ENCODE measurements at regions not wholly inside any gene's neighbourhood (a gene's known extent, or its start where the extent isn't known, plus 50 kb on each side); places are given as distances from the start of the nearest gene placed in this dataset.

- Histone ChIP-seq H3K27ac (ENCODE audit: low read depth in 1 of 2, low read length in 1 of 2) (no peak overlapping the region), H3K9ac (ENCODE audit: insufficient read depth in 1 of 2, low read length in 2 of 2) (no peak overlapping the region), H3K36me3 (ENCODE audit: control insufficient read depth in 4 of 4, insufficient read depth in 4 of 4, low read length in 4 of 4) (no peaks in the 10 kb centered on the region), H3K9me3 (ENCODE audit: control insufficient read depth in 4 of 4, insufficient read depth in 3 of 4, low read length in 3 of 4) (peaks cover 0 to 2% (median 0%) of the 10 kb centered on the region in 4 donors), H3K4me1 (ENCODE audit: control insufficient read depth in 5 of 5, insufficient read depth in 5 of 5, low read length in 5 of 5) (peaks cover 0 to 1% (median 0%) of the 10 kb centered on the region in 5 donors), H3K4me3 (no peak overlapping the region), H3K27me3 (ENCODE audit: control insufficient read depth in 3 of 3, insufficient read depth in 3 of 3, low read length in 2 of 3) (no peaks in the 10 kb centered on the region)
- no peak for TF ChIP-seq CTCF (IDR thresholded peaks at IDR 0.05; ENCODE audit: control extremely low read depth, extremely low read depth)
- ATAC-seq (ENCODE audit: insufficient read depth, low FRiP score) = no peak
- WGBS, 2 donors = 24 to 43% methylated on average over 15 of the region's 15 CpGs
- DNase-seq = no peak
These were observed 143.8 kb upstream of the ZNF507 start for GRCh38 chr19:32201636-32202051.

GRCh38 chr19:32202244-32202643 lies 143.2 kb upstream of the ZNF507 start:
- no peak for DNase-seq
- Histone ChIP-seq H3K4me1 (ENCODE audit: control insufficient read depth in 5 of 5, insufficient read depth in 5 of 5, low read length in 5 of 5) (peaks cover 0 to 1% (median 0%) of the 10 kb centered on the region in 5 donors), H3K27me3 (ENCODE audit: control insufficient read depth in 3 of 3, insufficient read depth in 3 of 3, low read length in 2 of 3) (no peaks in the 10 kb centered on the region), H3K36me3 (ENCODE audit: control insufficient read depth in 4 of 4, insufficient read depth in 4 of 4, low read length in 4 of 4) (no peaks in the 10 kb centered on the region), H3K27ac (ENCODE audit: low read depth in 1 of 2, low read length in 1 of 2) (no peak overlapping the region), H3K4me3 (no peak overlapping the region), H3K9ac (ENCODE audit: insufficient read depth in 1 of 2, low read length in 2 of 2) (no peak overlapping the region), H3K9me3 (ENCODE audit: control insufficient read depth in 4 of 4, insufficient read depth in 3 of 4, low read length in 3 of 4) (peaks cover 0 to 2% (median 0%) of the 10 kb centered on the region in 4 donors)
- TF ChIP-seq CTCF (IDR thresholded peaks at IDR 0.05; ENCODE audit: control extremely low read depth, extremely low read depth) = no peak
- 92 to 93% methylated on average over 5 of the region's 5 CpGs for WGBS, 2 donors
- ATAC-seq (ENCODE audit: insufficient read depth, low FRiP score) = no peak

GRCh38 chr19:32203161-32203560 lies 142.2 kb upstream of the ZNF507 start:
- Histone ChIP-seq H3K9me3 (ENCODE audit: control insufficient read depth in 4 of 4, insufficient read depth in 3 of 4, low read length in 3 of 4) (peaks cover 0 to 10% (median 0%) of the 10 kb centered on the region in 4 donors), H3K9ac (ENCODE audit: insufficient read depth in 1 of 2, low read length in 2 of 2) (no peak overlapping the region), H3K36me3 (ENCODE audit: control insufficient read depth in 4 of 4, insufficient read depth in 4 of 4, low read length in 4 of 4) (no peaks in the 10 kb centered on the region), H3K4me1 (ENCODE audit: control insufficient read depth in 5 of 5, insufficient read depth in 5 of 5, low read length in 5 of 5) (peaks cover 0 to 1% (median 0%) of the 10 kb centered on the region in 5 donors), H3K4me3 (no peak overlapping the region), H3K27me3 (ENCODE audit: control insufficient read depth in 3 of 3, insufficient read depth in 3 of 3, low read length in 2 of 3) (peaks cover 0 to 4% (median 0%) of the 10 kb centered on the region in 3 donors), H3K27ac (ENCODE audit: low read depth in 1 of 2, low read length in 1 of 2) (no peak overlapping the region)
- 95 to 96% methylated on average over 6 of the region's 6 CpGs for WGBS, 2 donors
- DNase-seq = no peak
- no peak for ATAC-seq (ENCODE audit: insufficient read depth, low FRiP score)
- no peak for TF ChIP-seq CTCF (IDR thresholded peaks at IDR 0.05; ENCODE audit: control extremely low read depth, extremely low read depth)

- Histone ChIP-seq H3K36me3 (ENCODE audit: control insufficient read depth in 4 of 4, insufficient read depth in 4 of 4, low read length in 4 of 4) (no peaks in the 10 kb centered on the region), H3K27ac (ENCODE audit: low read depth in 1 of 2, low read length in 1 of 2) (no peak overlapping the region), H3K4me1 (ENCODE audit: control insufficient read depth in 5 of 5, insufficient read depth in 5 of 5, low read length in 5 of 5) (no peaks in the 10 kb centered on the region), H3K9ac (ENCODE audit: insufficient read depth in 1 of 2, low read length in 2 of 2) (no peak overlapping the region), H3K9me3 (ENCODE audit: control insufficient read depth in 4 of 4, insufficient read depth in 3 of 4, low read length in 3 of 4) (peaks cover 0 to 11% (median 6%) of the 10 kb centered on the region in 4 donors), H3K4me3 (no peak overlapping the region), H3K27me3 (ENCODE audit: control insufficient read depth in 3 of 3, insufficient read depth in 3 of 3, low read length in 2 of 3) (peaks cover 0 to 4% (median 0%) of the 10 kb centered on the region in 3 donors)
- DNase-seq (no peak), ATAC-seq (ENCODE audit: insufficient read depth, low FRiP score) (no peak)
- WGBS, 2 donors = 50 to 59% methylated on average over 5 of the region's 5 CpGs
- no peak for TF ChIP-seq CTCF (IDR thresholded peaks at IDR 0.05; ENCODE audit: control extremely low read depth, extremely low read depth)
These were observed 139.3 kb upstream of the ZNF507 start for GRCh38 chr19:32206065-32206464.

Data from lung (tissue), 11 donors.